GM12878 (cell line): ENCODE measurements at regions not wholly inside any gene's neighbourhood (a gene's known extent, or its start where the extent isn't known, plus 50 kb on each side); places are given as distances from the start of the nearest gene placed in this dataset.

Source experiments
- ATAC-seq: fragments of 200-7000 bp; cut with Tn5 transposase; 3 replicates; pipeline ENCODE4 v1.9.1; 2020; ENCODE audit warnings: mild to moderate bottlenecking, moderate library complexity
- BruUV-seq: library from RNA; stranded (reverse); fragments of 400-500 nt; replicated peaks from 2 replicates; lab custom pipeline; 2021; lab: Mats Ljungman, UMichigan
- CTCF ChIA-PET: fragments of 300-600 bp; sonication (Branson Sonifier 250); formaldehyde crosslinking; extraction: SDS; loops from one replicate; lab custom pipeline; 2021; ENCODE audit warnings: inconsistent platforms; lab: Yijun Ruan, JAX
- POLR2A ChIA-PET: fragments of 350-600 bp; formaldehyde crosslinking; extraction: SDS; loops from one replicate; lab custom pipeline; 2021; ENCODE audit warnings: inconsistent platforms; lab: Charles Lee
- RAD21 ChIA-PET: fragments of 300-600 bp; sonication (Branson Sonifier 250); formaldehyde crosslinking; loops from one replicate; lab custom pipeline; 2023; ENCODE audit warnings: antibody characterized with exemption; ENCODE audit not compliant: unreplicated experiment; lab: Charles Lee
- SMC1A ChIA-PET: fragments of 300-600 bp; sonication (Branson Sonifier 250); formaldehyde crosslinking; loops from one replicate; lab custom pipeline; 2023; ENCODE audit not compliant: unreplicated experiment, uncharacterized antibody; lab: Charles Lee
- DNase-seq: peaks from one replicate; pipeline ENCODE4 v3.0.0-alpha.2; 2011; ENCODE audit warnings: low read depth, low spot score
- FAIRE-seq: peaks from 3 replicates; lab custom pipeline; 2011; peaks lifted over from hg19 to GRCh38; lab: Jason Lieb, UNC
- H2AFZ ChIP-seq: 2 replicates; pipeline ENCODE4 v1.6.0; 2011; ENCODE audit warnings: low read depth, low read length, control low read depth; ENCODE audit not compliant: control insufficient read depth
- H3K27ac ChIP-seq: 2 replicates; pipeline ENCODE4 v1.5.1; 2011; ENCODE audit warnings: control low read depth; ENCODE audit not compliant: control insufficient read depth, insufficient read depth
- H3K27me3 ChIP-seq, 2 experiments: replicated peaks in 1 of 2; 2 replicates each; pipeline versions ENCODE4 v1.6.0 to v1.6.1; 2011; ENCODE audit warnings: low read length in 1 of 2; ENCODE audit not compliant: control insufficient read depth in 2 of 2, insufficient read depth in 2 of 2
- H3K36me3 ChIP-seq, 2 experiments: 2 replicates each; pipeline ENCODE4 v1.5.1; 2011; ENCODE audit warnings: low read length in 1 of 2; ENCODE audit not compliant: control insufficient read depth in 2 of 2, insufficient read depth in 2 of 2
- H3K4me1 ChIP-seq: 2 replicates; pipeline ENCODE4 v1.6.1; 2011; ENCODE audit warnings: mild to moderate bottlenecking, low read length, moderate library complexity, mixed read lengths; ENCODE audit not compliant: control insufficient read depth, insufficient read depth
- H3K4me2 ChIP-seq: 2 replicates; pipeline ENCODE4 v1.6.0; 2011; ENCODE audit warnings: control low read depth; ENCODE audit not compliant: control insufficient read depth, insufficient read depth
- H3K4me3 ChIP-seq: fragments of 200-600 bp; sonication (generic); 2 replicates; pipeline ENCODE4 v1.5.1; 2016
- H3K79me2 ChIP-seq: 2 replicates; pipeline ENCODE4 v1.6.0; 2011; ENCODE audit warnings: low read length; ENCODE audit not compliant: control insufficient read depth, insufficient read depth
- H3K9ac ChIP-seq: 2 replicates; pipeline ENCODE4 v1.8.0; 2011; ENCODE audit warnings: low read length, control low read depth, mixed read lengths; ENCODE audit not compliant: control insufficient read depth, insufficient read depth
- H3K9me3 ChIP-seq: replicated peaks from 3 replicates; pipeline ENCODE4 v1.5.1; 2011; ENCODE audit warnings: mild to moderate bottlenecking, low read length; ENCODE audit not compliant: control insufficient read depth, insufficient read depth
- H4K20me1 ChIP-seq: 2 replicates; pipeline ENCODE4 v1.6.0; 2011; ENCODE audit not compliant: control insufficient read depth, insufficient read depth
- ATF2 ChIP-seq: IDR thresholded peaks from 2 replicates; pipeline ENCODE4 v1.6.1; 2012; ENCODE audit warnings: low read length, inconsistent platforms
- BACH1 ChIP-seq: fragments of 450-650 bp; IDR thresholded peaks from 2 replicates; pipeline ENCODE4 v1.6.1; 2017; ENCODE audit warnings: mild to moderate bottlenecking, borderline replicate concordance
- CEBPB ChIP-seq, 2 experiments: fragments of 150-350 bp in 1 of 2; IDR thresholded peaks; 2 replicates each; pipeline ENCODE4 v1.6.1; 2012 to 2014; ENCODE audit warnings: low read depth in 2 of 2, low read length in 2 of 2, borderline replicate concordance in 1 of 2, inconsistent platforms in 1 of 2
- CUX1 ChIP-seq: IDR thresholded peaks from 2 replicates; pipeline ENCODE4 v1.6.1; 2012; ENCODE audit warnings: improper control_type of control experiment, low read depth, low read length; ENCODE audit not compliant: insufficient replicate concordance
- DPF2 ChIP-seq: fragments of 450-650 bp; IDR thresholded peaks from 2 replicates; pipeline ENCODE4 v1.6.1; 2017; ENCODE audit warnings: mild to moderate bottlenecking
- ESRRA ChIP-seq: IDR thresholded peaks from 2 replicates; pipeline ENCODE4 v1.6.1; 2012; ENCODE audit warnings: mild to moderate bottlenecking, low read length, improper control_type of control experiment
- GATAD2B ChIP-seq: fragments of 450-650 bp; conservative IDR thresholded peaks from 2 replicates; pipeline ENCODE4 v1.6.1; 2017; ENCODE audit warnings: low read depth, mild to moderate bottlenecking, moderate library complexity
- KAT2A ChIP-seq: conservative IDR thresholded peaks from 2 replicates; pipeline ENCODE4 v1.6.1; 2011; ENCODE audit warnings: low read depth, low read length; ENCODE audit not compliant: control insufficient read depth
- MEF2B ChIP-seq: fragments of 450-650 bp; IDR thresholded peaks from 2 replicates; pipeline ENCODE4 v1.6.1; 2018; ENCODE audit warnings: mild to moderate bottlenecking, moderate library complexity; ENCODE audit not compliant: partially characterized antibody, poor library complexity, severe bottlenecking
- NFXL1 ChIP-seq: fragments of 450-650 bp; IDR thresholded peaks from 2 replicates; pipeline ENCODE4 v1.6.1; 2017; ENCODE audit warnings: antibody characterized with exemption, mild to moderate bottlenecking, borderline replicate concordance
- POLR2AphosphoS2 ChIP-seq: IDR thresholded peaks from 2 replicates; pipeline ENCODE4 v1.6.1; 2011; ENCODE audit warnings: low read depth, mild to moderate bottlenecking, low read length, improper control_type of control experiment, moderate library complexity
- POU2F2 ChIP-seq: IDR thresholded peaks from 3 replicates; pipeline ENCODE4 v1.6.1; 2011; ENCODE audit warnings: low read depth, mild to moderate bottlenecking, low read length, borderline replicate concordance
- WRNIP1 ChIP-seq: IDR thresholded peaks from 2 replicates; pipeline ENCODE4 v1.6.1; 2011; ENCODE audit warnings: low read depth, low read length, improper control_type of control experiment, borderline replicate concordance
- ZNF274 ChIP-seq: IDR thresholded peaks from one replicate; pipeline ENCODE4 v1.8.0; 2011; ENCODE audit not compliant: insufficient read length, insufficient read depth
- WGBS: methylation state at CpG from one replicate; pipeline ENCODE4 v1.1.6; 2016; ENCODE audit warnings: low lambda C conversion rate; ENCODE audit not compliant: insufficient replicate concordance, insufficient coverage; ENCODE audit errors: missing lambda C conversion rate; 5-methylcytosine and 5-hydroxymethylcytosine counted together
- in situ Hi-C: fragments of 300-500 bp; cut with MboI; formaldehyde crosslinking; loops from 9 replicates; pipeline ENCODE4 v1.14.3; 2018; ENCODE audit warnings: mixed read lengths
- intact Hi-C: fragments of 100-400 bp; cut with micrococcal nuclease; formaldehyde crosslinking; loops from one replicate; pipeline ENCODE4 v1.14.2; 2022; ENCODE audit not compliant: unreplicated experiment

- H3K4me1 ChIP-seq: no peaks in the 10 kb centered on the region
- no peak for DNase-seq
- H3K4me2 ChIP-seq: no peak overlapping the region
- ChIA-PET SMC1A (no interaction called here), CTCF (no interaction called here), RAD21 (no interaction called here)
- BruUV-seq: no TSS peak
- no peak for FAIRE-seq
- H4K20me1 ChIP-seq: no peaks in the 10 kb centered on the region
- no peak overlapping the region for H3K9ac ChIP-seq
- H2AFZ ChIP-seq: no peak overlapping the region
- no peak for TF ChIP-seq MEF2B
- TF ChIP-seq ESRRA: no peak
- TF ChIP-seq POLR2AphosphoS2: no peak
- TF ChIP-seq CEBPB (IDR thresholded peaks at IDR 0.05; ENCODE audit: borderline replicate concordance in 1 of 2, low read depth in 2 of 2, low read length in 2 of 2): no peak
- TF ChIP-seq WRNIP1: no peak
- TF ChIP-seq ATF2: no peak
- no peak for TF ChIP-seq DPF2
- no peak for TF ChIP-seq ZNF274
- no peak for TF ChIP-seq NFXL1
- TF ChIP-seq KAT2A: no peak
- TF ChIP-seq POU2F2: no peak
- TF ChIP-seq BACH1: no peak
- no peak for TF ChIP-seq GATAD2B
- no peak for TF ChIP-seq CUX1
- TF ChIP-seq, all 136 proteins: peak for 0
- Histone ChIP-seq H3K27ac (no peak overlapping the region), H3K9me3 (no peaks in the 10 kb centered on the region), H3K79me2 (no peaks in the 10 kb centered on the region), H3K4me3 (no peak overlapping the region), H3K27me3 (no peaks in the 10 kb centered on the region), H3K36me3 (no peaks in the 10 kb centered on the region)
- 0% methylated on average over 1 of the region's 1 CpG for WGBS
- POLR2A ChIA-PET: no interaction called here
- in situ Hi-C loops (no loop called here), intact Hi-C loops (no loop called here)
- ATAC-seq: no peak
These were observed 109.7 kb upstream of the FLRT2 start for GRCh38 chr14:85420278-85420677.
